ENCODE measurements at regions not wholly inside any gene's neighbourhood (a gene's known extent, or its start where the extent isn't known, plus 50 kb on each side); places are given as distances from the start of the nearest gene placed in this dataset.
"Not testable (repeated sequence)": the region's sequence is repeated elsewhere in the genome, so short reads cannot be mapped to it uniquely, and the experiment has no call there.

GRCh38 chr4:116101321-116101720, 984.1 kb downstream of the TRAM1L1 start:
- DNase-seq = no peak

- DNase-seq = no peak
These were observed 985.8 kb downstream of the TRAM1L1 start for GRCh38 chr4:116099596-116099995.

GRCh38 chr4:116097353-116097752, 983.9 kb upstream of the NDST4 start:
- not testable (repeated sequence) for DNase-seq

GRCh38 chr4:116092961-116093360, 979.5 kb upstream of the NDST4 start:
- DNase-seq = no peak

- no peak for DNase-seq
These were observed 975.4 kb upstream of the NDST4 start for GRCh38 chr4:116088771-116089170.

GRCh38 chr4:116082808-116083366, 969.5 kb upstream of the NDST4 start:
- DNase-seq = no peak

GRCh38 chr4:116073051-116073450, 959.6 kb upstream of the NDST4 start:
- DNase-seq = no peak

GRCh38 chr4:116070283-116070682, 956.9 kb upstream of the NDST4 start:
- DNase-seq = no peak

GRCh38 chr4:116066711-116067245, 953.4 kb upstream of the NDST4 start:
- DNase-seq = no peak

GRCh38 chr4:116064331-116064730, 950.9 kb upstream of the NDST4 start:
- no peak for DNase-seq

GRCh38 chr4:116059361-116059760, 945.9 kb upstream of the NDST4 start:
- no peak for DNase-seq

- DNase-seq = no peak
These were observed 944.7 kb upstream of the NDST4 start for GRCh38 chr4:116058129-116058528.

- no peak for DNase-seq
These were observed 942.7 kb upstream of the NDST4 start for GRCh38 chr4:116055857-116056827.

GRCh38 chr4:116027311-116027710, 913.9 kb upstream of the NDST4 start:
- no peak for DNase-seq

- DNase-seq = no peak
These were observed 911.7 kb upstream of the NDST4 start for GRCh38 chr4:116024954-116025708.

GRCh38 chr4:116023049-116023448, 909.6 kb upstream of the NDST4 start:
- DNase-seq = no peak

- DNase-seq = no peak
These were observed 906.8 kb upstream of the NDST4 start for GRCh38 chr4:116020141-116020722.

GRCh38 chr4:116018831-116019230, 905.4 kb upstream of the NDST4 start:
- DNase-seq = no peak

GRCh38 chr4:116016201-116016600, 902.8 kb upstream of the NDST4 start:
- DNase-seq = no peak

- DNase-seq = no peak
These were observed 902.1 kb upstream of the NDST4 start for GRCh38 chr4:116015549-116015948.

GRCh38 chr4:116015062-116015461, 901.6 kb upstream of the NDST4 start:
- DNase-seq = no peak

GRCh38 chr4:116010923-116011322, 897.5 kb upstream of the NDST4 start:
- DNase-seq = no peak

GRCh38 chr4:116005806-116006088, 892.3 kb upstream of the NDST4 start:
- DNase-seq = no peak

All from NCI-H1092 (cell line).